ENCODE measurements at regions not wholly inside any gene's neighbourhood (a gene's known extent, or its start where the extent isn't known, plus 50 kb on each side); places are given as distances from the start of the nearest gene placed in this dataset.

DNA sequence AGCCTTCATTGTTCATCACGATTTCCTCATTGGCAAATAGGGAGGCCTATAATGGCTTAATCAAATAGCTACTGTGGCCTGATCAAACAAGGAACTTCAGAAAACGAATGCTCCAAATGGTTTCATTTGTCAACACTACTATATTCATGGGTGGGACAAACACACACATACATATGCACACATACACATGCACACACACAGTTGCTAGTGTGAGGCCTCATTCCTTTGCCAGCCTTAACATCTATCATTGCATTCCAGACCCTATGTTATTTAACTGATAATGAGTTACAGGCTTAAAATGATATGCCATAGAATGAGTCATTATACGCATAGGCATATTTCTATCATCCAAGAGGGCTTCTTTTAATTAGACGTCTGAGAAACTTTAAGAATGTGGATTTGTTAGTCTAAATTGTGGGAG is 140.2 kb downstream of the KLF5 start:
- TF ChIP-seq ZNF23 (tag by site-specific recombination; IDR thresholded peaks at IDR 0.05; ENCODE audit: borderline replicate concordance) (no peak), YY1 (tag by site-specific recombination; IDR thresholded peaks at IDR 0.05) (no peak), HOXA7 (CRISPR knock-in tag; IDR thresholded peaks at IDR 0.05; ENCODE audit: borderline replicate concordance) (no peak)

Measured in HEK293 (cell line).